HG02571 (cell line): ENCODE measurements at regions not wholly inside any gene's neighbourhood (a gene's known extent, or its start where the extent isn't known, plus 50 kb on each side); places are given as distances from the start of the nearest gene placed in this dataset.

Experiments used
- ATAC-seq: cut with Tn5 transposase; IDR thresholded peaks from one replicate; pipeline ENCODE4 v1.9.1; 2021; ENCODE audit warnings: mild to moderate bottlenecking, moderate library complexity; ENCODE audit not compliant: unreplicated experiment

- ATAC-seq: peak; percentile 55
Observed at GRCh38 chr5:116702776-116703175, 128.2 kb upstream of the SEMA6A start.

- no peak for ATAC-seq
Observed at GRCh38 chr5:116699332-116699731, 124.7 kb upstream of the SEMA6A start.

- ATAC-seq: peak; percentile 89
Observed at GRCh38 chr5:116696366-116696765, 121.7 kb upstream of the SEMA6A start.

- no peak for ATAC-seq
Observed at GRCh38 chr5:116695681-116696080, 121.1 kb upstream of the SEMA6A start.

- no peak for ATAC-seq
Observed at GRCh38 chr5:116686438-116686837, 111.8 kb upstream of the SEMA6A start.

- ATAC-seq: no peak
Observed at GRCh38 chr5:116685931-116686330, 111.3 kb upstream of the SEMA6A start.

- no peak for ATAC-seq
Observed at GRCh38 chr5:116685069-116685468, 110.4 kb upstream of the SEMA6A start.

- ATAC-seq: peak; percentile 96
Observed at GRCh38 chr5:116681334-116682013, 106.9 kb upstream of the SEMA6A start.

GRCh38 chr5:116675626-116675910 is 100.9 kb upstream of the SEMA6A start:
- no peak for ATAC-seq

- no peak for ATAC-seq
Observed at GRCh38 chr5:116674881-116675625, 100.4 kb upstream of the SEMA6A start.

- no peak for ATAC-seq
Observed at GRCh38 chr5:116673453-116673852, 98.8 kb upstream of the SEMA6A start.

- no peak for ATAC-seq
Observed at GRCh38 chr5:116672203-116672602, 97.6 kb upstream of the SEMA6A start.

- peak; percentile 95 for ATAC-seq
Observed at GRCh38 chr5:116671211-116671736, 96.7 kb upstream of the SEMA6A start.

- no peak for ATAC-seq
Observed at GRCh38 chr5:116669261-116670031, 94.8 kb upstream of the SEMA6A start.

GRCh38 chr5:116668390-116668789 is 93.8 kb upstream of the SEMA6A start:
- no peak for ATAC-seq

- no peak for ATAC-seq
Observed at GRCh38 chr5:116666901-116667300, 92.3 kb upstream of the SEMA6A start.

GRCh38 chr5:116664988-116665387 is 90.4 kb upstream of the SEMA6A start:
- ATAC-seq: no peak

- ATAC-seq: no peak
Observed at GRCh38 chr5:116663081-116663480, 88.5 kb upstream of the SEMA6A start.

- no peak for ATAC-seq
Observed at GRCh38 chr5:116661419-116661818, 86.8 kb upstream of the SEMA6A start.

GRCh38 chr5:116660929-116661328 is 86.3 kb upstream of the SEMA6A start:
- ATAC-seq: no peak

- ATAC-seq: no peak
Observed at GRCh38 chr5:116658830-116659229, 84.2 kb upstream of the SEMA6A start.

- no peak for ATAC-seq
Observed at GRCh38 chr5:116658141-116658540, 83.5 kb upstream of the SEMA6A start.
